Type B pancreatic cell (in vitro differentiated cells): ENCODE measurements at regions not wholly inside any gene's neighbourhood (a gene's known extent, or its start where the extent isn't known, plus 50 kb on each side); places are given as distances from the start of the nearest gene placed in this dataset.

Experiments
- DNase-seq: peaks from one replicate; pipeline ENCODE4 v3.0.0; 2021; ENCODE audit warnings: mixed read lengths; ENCODE audit not compliant: unreplicated experiment; ENCODE audit errors: extremely low spot score
- H3K27ac Mint-ChIP-seq: 2 replicates; pipeline ENCODE4 v1.8.0; 2021; ENCODE audit warnings: mild to moderate bottlenecking, mixed read lengths
- H3K27me3 Mint-ChIP-seq: 2 replicates; pipeline ENCODE4 v1.8.0; 2021; ENCODE audit warnings: mixed read lengths
- H3K36me3 Mint-ChIP-seq: 2 replicates; pipeline ENCODE4 v1.8.0; 2021; ENCODE audit warnings: mixed read lengths
- H3K4me1 Mint-ChIP-seq: one replicate; pipeline ENCODE4 v1.8.0; 2021; ENCODE audit warnings: mixed read lengths; ENCODE audit not compliant: unreplicated experiment
- H3K4me3 Mint-ChIP-seq: 2 replicates; pipeline ENCODE4 v1.8.0; 2021; ENCODE audit warnings: mild to moderate bottlenecking, mixed read lengths
- H3K9me3 Mint-ChIP-seq: 2 replicates; pipeline ENCODE4 v1.8.0; 2021; ENCODE audit warnings: mixed read lengths
- CTCF ChIP-seq: fragments of 200-600 bp; sonication (generic); conservative IDR thresholded peaks from 2 replicates; pipeline ENCODE4 v1.5.0; 2021; ENCODE audit warnings: antibody characterized with exemption, mild to moderate bottlenecking

GRCh38 chr7:41603985-41604384, 98.9 kb downstream of the INHBA start:
- Mint-ChIP-seq H3K36me3 (no peaks in the 10 kb centered on the region), H3K27ac (no peak overlapping the region), H3K27me3 (no peaks in the 10 kb centered on the region), H3K4me1 (no peaks in the 10 kb centered on the region), H3K9me3 (no peaks in the 10 kb centered on the region), H3K4me3 (no peak overlapping the region)
- DNase-seq, result no peak
- no peak for TF ChIP-seq CTCF

GRCh38 chr7:41599760-41600159, 103.1 kb downstream of the INHBA start:
- TF ChIP-seq CTCF, result peak; percentile 52
- Mint-ChIP-seq H3K27ac (no peak overlapping the region), H3K4me1 (no peaks in the 10 kb centered on the region), H3K36me3 (no peaks in the 10 kb centered on the region), H3K27me3 (no peaks in the 10 kb centered on the region), H3K9me3 (peaks cover 19% of the 10 kb centered on the region), H3K4me3 (no peak overlapping the region)
- no peak for DNase-seq

GRCh38 chr7:41592794-41593193, 110.1 kb downstream of the INHBA start:
- DNase-seq, result no peak
- no peak overlapping the region for H3K27ac Mint-ChIP-seq

GRCh38 chr7:41592236-41592635, 110.7 kb downstream of the INHBA start:
- no peaks in the 10 kb centered on the region for H3K27me3 Mint-ChIP-seq
- H3K36me3 Mint-ChIP-seq, result no peaks in the 10 kb centered on the region
- peaks cover 16% of the 10 kb centered on the region for H3K9me3 Mint-ChIP-seq
- DNase-seq, result no peak
- TF ChIP-seq CTCF, result no peak
- no peak overlapping the region for H3K4me3 Mint-ChIP-seq
- no peak overlapping the region for H3K27ac Mint-ChIP-seq
- H3K4me1 Mint-ChIP-seq, result peaks cover 4% of the 10 kb centered on the region

More at GRCh38 chr7:41592794-41593193, 110.1 kb downstream of the INHBA start:
- peaks cover 4% of the 10 kb centered on the region for H3K4me1 Mint-ChIP-seq
- no peaks in the 10 kb centered on the region for H3K27me3 Mint-ChIP-seq
- H3K36me3 Mint-ChIP-seq, result no peaks in the 10 kb centered on the region
- no peak for TF ChIP-seq CTCF
- no peak overlapping the region for H3K4me3 Mint-ChIP-seq
- peaks cover 17% of the 10 kb centered on the region for H3K9me3 Mint-ChIP-seq

GRCh38 chr7:41590986-41591385, 111.9 kb downstream of the INHBA start:
- TF ChIP-seq CTCF, result no peak
- Mint-ChIP-seq H3K4me3 (peak overlapping the region; percentile 29), H3K9me3 (peaks cover 8% of the 10 kb centered on the region), H3K4me1 (peaks cover 4% of the 10 kb centered on the region), H3K27ac (peak overlapping the region; percentile 78), H3K27me3 (no peaks in the 10 kb centered on the region), H3K36me3 (no peaks in the 10 kb centered on the region)
- no peak for DNase-seq

GRCh38 chr7:41588341-41588740, 114.5 kb downstream of the INHBA start:
- H3K36me3 Mint-ChIP-seq, result no peaks in the 10 kb centered on the region
- no peak for TF ChIP-seq CTCF
- no peak overlapping the region for H3K4me3 Mint-ChIP-seq
- H3K27ac Mint-ChIP-seq, result no peak overlapping the region
- peaks cover 4% of the 10 kb centered on the region for H3K9me3 Mint-ChIP-seq
- DNase-seq, result no peak
- no peaks in the 10 kb centered on the region for H3K27me3 Mint-ChIP-seq
- H3K4me1 Mint-ChIP-seq, result peaks cover 4% of the 10 kb centered on the region
